Uterus (tissue), 2 donors: ENCODE measurements at regions not wholly inside any gene's neighbourhood (a gene's known extent, or its start where the extent isn't known, plus 50 kb on each side); places are given as distances from the start of the nearest gene placed in this dataset.

ENCODE experiments used
- POLR2A ChIP-seq, 2 donors: fragments of 450-650 bp; IDR thresholded peaks; one replicate each; pipeline ENCODE4 v1.6.1; 2016; ENCODE audit warnings: antibody characterized with exemption in 2 of 2, mild to moderate bottlenecking in 1 of 2, moderate library complexity in 1 of 2
- TF ChIP-seq, protein P1 (sequence below), 4 experiments: fragments of 200-600 bp in 2 of 4; fragments of 450-650 bp in 2 of 4; sonication (generic) in 2 of 4; IDR thresholded peaks; one replicate each; pipeline ENCODE4 v1.5.1; 2016 to 2019; ENCODE audit warnings: antibody characterized with exemption in 4 of 4, mild to moderate bottlenecking in 2 of 4, moderate library complexity in 1 of 4

DNA sequence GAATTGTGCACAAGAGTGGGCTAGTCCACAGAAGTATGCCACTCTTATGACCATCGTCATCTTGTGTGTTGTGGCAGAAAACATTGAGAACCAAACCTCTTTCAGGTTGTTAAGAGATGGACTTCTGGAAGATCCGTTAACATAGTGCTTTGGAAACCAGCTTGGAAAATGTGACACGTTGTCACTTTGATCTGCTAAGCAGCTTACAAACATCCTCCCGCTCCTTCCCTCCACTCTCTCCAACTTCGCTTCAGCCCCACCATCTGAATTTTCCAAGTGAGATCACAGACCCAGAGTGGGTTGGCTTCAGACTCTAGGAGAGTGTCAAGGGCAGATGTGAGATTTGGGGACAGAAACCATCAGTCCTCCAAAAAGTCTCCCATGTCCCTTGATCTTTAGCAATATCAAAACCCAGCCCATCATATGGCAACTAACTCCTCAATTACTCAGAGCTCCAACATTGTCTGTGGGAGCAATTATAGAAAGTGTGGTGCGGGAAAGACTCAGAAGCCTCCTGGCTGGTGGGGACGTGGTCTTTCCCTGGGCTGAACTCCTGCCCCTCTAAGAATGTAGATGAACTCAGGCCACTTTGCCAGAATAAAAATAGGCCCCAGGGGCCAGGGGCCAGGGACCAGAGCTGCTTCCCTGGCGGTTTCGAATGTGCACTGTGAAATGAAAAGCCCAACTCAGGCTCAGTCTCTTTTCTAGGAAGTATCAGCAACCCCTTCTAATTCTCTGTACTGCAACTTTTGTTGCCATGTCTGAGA is 129.5 kb downstream of the SLC38A6 start:
- TF ChIP-seq, protein P1, sequence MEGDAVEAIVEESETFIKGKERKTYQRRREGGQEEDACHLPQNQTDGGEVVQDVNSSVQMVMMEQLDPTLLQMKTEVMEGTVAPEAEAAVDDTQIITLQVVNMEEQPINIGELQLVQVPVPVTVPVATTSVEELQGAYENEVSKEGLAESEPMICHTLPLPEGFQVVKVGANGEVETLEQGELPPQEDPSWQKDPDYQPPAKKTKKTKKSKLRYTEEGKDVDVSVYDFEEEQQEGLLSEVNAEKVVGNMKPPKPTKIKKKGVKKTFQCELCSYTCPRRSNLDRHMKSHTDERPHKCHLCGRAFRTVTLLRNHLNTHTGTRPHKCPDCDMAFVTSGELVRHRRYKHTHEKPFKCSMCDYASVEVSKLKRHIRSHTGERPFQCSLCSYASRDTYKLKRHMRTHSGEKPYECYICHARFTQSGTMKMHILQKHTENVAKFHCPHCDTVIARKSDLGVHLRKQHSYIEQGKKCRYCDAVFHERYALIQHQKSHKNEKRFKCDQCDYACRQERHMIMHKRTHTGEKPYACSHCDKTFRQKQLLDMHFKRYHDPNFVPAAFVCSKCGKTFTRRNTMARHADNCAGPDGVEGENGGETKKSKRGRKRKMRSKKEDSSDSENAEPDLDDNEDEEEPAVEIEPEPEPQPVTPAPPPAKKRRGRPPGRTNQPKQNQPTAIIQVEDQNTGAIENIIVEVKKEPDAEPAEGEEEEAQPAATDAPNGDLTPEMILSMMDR (IDR thresholded peaks at IDR 0.05) = no peak
- no peak for TF ChIP-seq POLR2A (IDR thresholded peaks at IDR 0.05)
